HG03439 (cell line): ENCODE measurements at regions not wholly inside any gene's neighbourhood (a gene's known extent, or its start where the extent isn't known, plus 50 kb on each side); places are given as distances from the start of the nearest gene placed in this dataset.
"Not testable (repeated sequence)": the region's sequence is repeated elsewhere in the genome, so short reads cannot be mapped to it uniquely, and the experiment has no call there.

ENCODE experiments used
- ATAC-seq: cut with Tn5 transposase; IDR thresholded peaks from one replicate; pipeline ENCODE4 v1.9.1; 2021; ENCODE audit warnings: mild to moderate bottlenecking, moderate library complexity; ENCODE audit not compliant: unreplicated experiment

- no peak for ATAC-seq
Observed at GRCh38 chr7:37545619-37546534, 97.2 kb upstream of the ELMO1 start.

DNA sequence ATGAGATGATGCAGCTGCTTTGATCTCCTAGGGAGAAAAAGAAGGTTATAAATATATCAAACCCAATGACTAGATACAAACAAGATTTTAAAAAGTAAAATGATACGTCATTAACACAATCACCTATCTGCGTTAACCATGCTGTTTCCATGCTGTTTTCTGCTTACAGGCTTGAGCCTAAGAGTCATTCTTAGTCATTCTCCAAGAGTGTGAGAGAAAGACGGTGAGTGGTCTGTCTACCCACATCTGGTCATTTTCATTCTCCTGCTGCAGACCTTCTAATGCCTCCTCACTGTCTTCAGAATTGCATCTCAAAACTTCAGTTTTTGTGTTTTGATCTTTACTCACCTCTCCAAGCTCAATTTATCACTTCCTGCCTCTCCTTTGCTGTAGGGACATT lies 98.0 kb upstream of the ELMO1 start:
- ATAC-seq, result no peak

GRCh38 chr7:37549076-37549931 lies 100.6 kb upstream of the ELMO1 start:
- ATAC-seq, result no peak

GRCh38 chr7:37550426-37550825 lies 101.8 kb upstream of the ELMO1 start:
- ATAC-seq, result no peak

GRCh38 chr7:37550872-37551271 lies 102.2 kb upstream of the ELMO1 start:
- ATAC-seq, result no peak

DNA sequence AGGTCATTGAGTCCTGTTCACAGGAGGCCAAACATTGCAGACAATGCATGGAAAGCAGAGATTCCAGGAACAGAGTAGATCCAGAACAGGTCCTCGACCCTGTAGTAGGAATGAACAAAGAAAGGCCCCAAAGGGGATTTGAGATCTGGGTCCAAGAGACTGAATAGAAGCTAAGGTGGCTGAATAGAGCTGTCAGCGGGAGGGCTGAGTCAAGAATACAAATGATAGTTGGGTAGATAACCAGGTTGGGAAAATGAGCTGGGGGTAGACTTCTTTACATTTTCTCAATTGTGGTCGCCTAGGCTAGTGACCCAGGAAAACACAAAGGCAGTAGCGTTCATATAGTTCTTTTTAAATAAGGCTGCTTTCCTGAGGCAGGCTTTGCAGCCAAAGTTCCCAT lies 103.4 kb upstream of the ELMO1 start:
- no peak for ATAC-seq

DNA sequence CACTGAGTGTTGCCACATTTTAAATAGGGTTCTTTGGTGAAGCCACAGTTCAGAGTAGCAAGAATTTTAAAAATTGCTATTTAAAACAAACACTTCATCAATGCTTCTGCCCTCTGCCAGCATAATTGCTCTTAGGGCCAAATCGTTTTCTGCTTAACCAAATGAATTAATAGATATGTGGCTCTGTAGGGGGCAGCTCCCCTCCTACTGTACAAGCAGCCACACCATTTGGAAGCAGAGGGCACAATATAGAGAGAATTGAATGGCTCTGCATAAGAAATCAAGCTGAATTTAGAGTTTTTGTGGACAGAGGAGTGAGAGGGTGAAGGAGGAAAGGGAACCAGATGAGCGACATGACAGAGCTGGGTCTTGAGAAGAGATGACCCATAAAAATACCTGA lies 103.8 kb upstream of the ELMO1 start:
- not testable (repeated sequence) for ATAC-seq

GRCh38 chr7:37555528-37555927 lies 106.9 kb upstream of the ELMO1 start:
- no peak for ATAC-seq

DNA sequence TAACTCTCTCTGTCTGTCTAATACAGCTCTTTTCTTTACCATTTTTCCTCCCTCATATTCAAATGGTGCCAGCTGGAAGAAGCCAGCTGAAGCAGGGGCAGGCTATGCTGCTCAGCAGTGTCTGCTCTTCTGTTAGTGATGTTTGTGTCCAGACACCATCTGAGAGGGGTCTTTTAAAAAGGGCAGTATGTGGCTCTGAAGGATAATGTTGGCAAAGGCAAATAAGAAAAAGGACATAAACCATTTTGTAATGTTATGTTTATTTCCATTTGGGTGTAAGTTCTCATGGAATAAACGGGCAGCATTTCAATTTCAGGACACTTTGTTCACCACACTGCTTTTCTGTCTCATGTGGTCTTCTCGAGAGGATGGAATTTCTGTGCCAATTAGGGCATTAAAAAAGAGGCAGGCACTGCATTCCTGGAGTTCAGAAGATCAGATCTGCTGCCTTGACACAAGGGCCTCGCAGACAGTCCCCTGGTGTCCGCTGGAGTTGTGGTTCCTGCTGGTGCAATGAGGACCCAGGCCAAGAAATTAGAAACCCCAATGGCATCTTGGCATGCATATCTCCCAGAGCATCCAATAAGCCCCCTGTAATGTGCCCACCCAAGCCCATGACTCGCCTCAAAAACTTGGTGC lies 109.0 kb upstream of the ELMO1 start:
- ATAC-seq, result no peak

DNA sequence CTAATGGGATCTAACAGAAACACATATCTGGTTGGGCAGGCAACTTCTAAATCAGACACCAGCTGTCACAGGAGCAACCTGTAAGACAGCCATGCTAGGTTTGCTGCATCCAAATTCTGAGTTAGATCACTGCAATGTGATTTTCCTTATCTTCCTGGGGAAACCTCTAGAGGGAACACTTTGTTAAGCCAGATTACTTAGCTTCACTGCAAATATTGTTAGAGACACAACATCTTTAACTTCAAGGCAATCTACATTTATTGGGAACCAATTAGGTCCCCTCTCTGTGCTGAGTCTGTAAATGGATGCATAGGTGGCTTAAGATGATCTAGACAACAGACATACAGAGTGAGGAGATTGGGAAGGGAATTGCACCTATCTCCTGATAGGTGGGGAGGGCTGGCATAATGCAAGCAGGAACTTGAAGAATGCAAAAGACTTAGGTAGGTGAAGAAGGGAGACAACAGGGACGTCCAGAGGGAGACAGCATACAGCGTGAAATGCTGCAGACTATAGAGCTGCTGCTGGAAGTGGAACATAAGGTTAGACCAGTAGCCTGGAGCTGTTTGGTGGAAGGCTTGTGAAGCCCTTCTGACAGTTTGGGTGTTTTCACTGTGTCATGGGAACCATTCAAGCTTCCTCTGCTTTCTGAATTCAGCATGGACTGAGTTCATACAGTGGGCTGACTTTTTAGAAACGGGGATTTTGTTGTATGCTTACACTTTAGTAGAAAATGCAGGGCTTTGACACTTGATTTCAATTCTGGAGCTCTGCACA lies 109.8 kb upstream of the ELMO1 start:
- ATAC-seq, result no peak

DNA sequence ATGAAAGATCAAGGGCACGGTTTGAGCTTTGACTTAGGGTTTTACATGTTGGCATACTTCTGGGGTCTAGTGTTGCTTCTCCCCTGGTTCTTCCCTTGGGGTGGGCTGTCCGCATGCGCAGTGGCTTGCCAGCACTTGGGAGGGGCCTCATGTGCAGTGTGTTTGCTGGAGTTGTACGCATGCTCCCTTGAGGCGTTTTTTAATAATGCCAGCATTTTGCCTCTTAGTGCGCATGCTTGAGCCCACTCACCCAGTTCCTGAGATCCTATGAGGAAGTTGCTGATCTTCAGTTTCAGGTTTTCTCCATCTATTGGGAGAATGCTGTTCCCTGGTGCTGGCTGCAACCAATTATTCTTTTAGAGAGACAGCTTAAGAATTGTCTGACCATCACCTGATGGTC lies 113.4 kb upstream of the GPR141 start:
- no peak for ATAC-seq

GRCh38 chr7:37571806-37572205 lies 111.8 kb upstream of the GPR141 start:
- ATAC-seq, result no peak

GRCh38 chr7:37577412-37577811 lies 106.2 kb upstream of the GPR141 start:
- ATAC-seq, result no peak

DNA sequence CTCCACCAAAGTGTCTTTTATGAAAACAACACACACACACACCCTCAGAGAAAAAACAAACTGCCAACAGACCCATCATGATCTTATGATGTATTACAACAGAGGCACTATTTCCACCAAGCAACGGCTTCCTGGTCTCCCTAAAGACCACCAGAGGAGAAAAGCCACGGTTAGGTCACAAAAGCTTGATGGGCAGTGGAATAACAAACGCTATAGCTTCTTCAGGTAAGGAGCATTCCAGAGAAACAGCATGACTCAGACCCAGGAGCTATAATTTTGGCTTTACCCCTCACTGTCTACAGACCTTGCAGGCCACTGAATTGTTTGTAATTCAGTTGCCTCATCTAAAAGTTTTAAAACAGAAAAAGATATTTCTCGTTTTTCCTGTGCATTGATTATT lies 105.7 kb upstream of the GPR141 start:
- no peak for ATAC-seq

- no peak for ATAC-seq
Observed at GRCh38 chr7:37578350-37578749, 105.2 kb upstream of the GPR141 start.

DNA sequence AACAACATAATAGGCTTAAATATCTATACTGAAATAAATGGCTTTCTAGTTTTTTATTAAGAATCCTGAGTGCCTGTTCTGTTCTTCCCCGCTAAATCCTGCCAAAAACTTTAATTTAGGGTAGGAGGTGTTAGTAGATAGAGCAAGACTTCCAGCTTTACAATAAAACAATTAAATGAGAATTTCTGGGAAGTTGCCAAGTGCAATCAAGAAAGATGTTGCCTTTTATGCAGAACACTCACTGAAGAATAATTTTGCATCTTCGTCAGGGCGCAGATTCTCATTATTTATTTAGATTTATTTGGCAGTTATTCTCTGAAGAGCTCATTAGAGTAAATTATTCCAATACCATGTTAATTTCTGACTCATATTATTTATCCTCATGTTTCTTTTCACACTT lies 103.2 kb upstream of the GPR141 start:
- no peak for ATAC-seq

- not testable (repeated sequence) for ATAC-seq
Observed at GRCh38 chr7:37584651-37585463, 98.7 kb upstream of the GPR141 start.

DNA sequence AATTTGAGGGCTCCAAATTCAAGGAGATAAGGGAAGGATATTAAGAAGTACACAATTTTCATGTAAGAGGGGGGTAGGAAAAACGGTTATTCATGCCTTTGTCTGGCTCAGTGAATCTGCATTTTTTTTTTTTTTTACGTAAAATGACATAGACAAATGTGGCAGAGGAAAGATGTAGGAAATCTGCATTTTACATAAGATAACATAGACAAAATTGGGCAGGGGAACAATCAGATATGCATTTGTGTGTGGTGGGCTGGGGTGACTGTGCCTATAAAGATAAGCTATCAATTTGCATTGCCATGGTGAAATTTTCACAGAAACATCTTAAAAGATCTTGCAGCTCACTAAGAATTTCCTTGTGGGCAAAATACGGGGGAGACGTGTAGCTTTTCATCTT lies 92.7 kb upstream of the GPR141 start:
- no peak for ATAC-seq

GRCh38 chr7:37592366-37592765 lies 91.2 kb upstream of the GPR141 start:
- no peak for ATAC-seq

DNA sequence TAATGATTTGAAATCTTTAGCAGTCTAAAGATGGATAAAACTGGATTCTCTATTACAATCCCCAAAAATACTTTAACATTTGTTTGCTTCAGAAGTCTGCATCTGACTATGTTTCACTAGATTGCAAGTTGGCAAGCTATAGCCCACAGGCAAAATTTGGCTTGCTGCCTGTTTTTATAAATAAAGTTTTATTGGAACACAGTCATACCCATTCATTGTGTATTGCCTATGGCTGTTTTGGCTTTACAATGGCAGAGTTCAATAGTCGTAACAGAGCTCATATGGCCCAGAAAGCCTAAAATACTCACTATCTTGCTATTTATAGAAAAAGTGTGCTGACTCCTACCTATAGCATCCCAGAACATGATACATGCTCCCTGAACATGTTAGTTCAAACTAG lies 89.0 kb upstream of the GPR141 start:
- no peak for ATAC-seq
